Ishikawa (cell line): ENCODE measurements at regions not wholly inside any gene's neighbourhood (a gene's known extent, or its start where the extent isn't known, plus 50 kb on each side); places are given as distances from the start of the nearest gene placed in this dataset.

ENCODE experiments used
- CEBPB ChIP-seq: IDR thresholded peaks from 2 replicates; pipeline ENCODE4 v1.6.1; 2012
- CREB1 ChIP-seq: IDR thresholded peaks from 2 replicates; pipeline ENCODE4 v1.6.1; 2012; ENCODE audit warnings: low read depth
- EGR1 ChIP-seq: IDR thresholded peaks from 2 replicates; pipeline ENCODE4 v1.6.1; 2012
- EP300 ChIP-seq: IDR thresholded peaks from 2 replicates; pipeline ENCODE4 v1.6.1; 2012; ENCODE audit warnings: borderline replicate concordance
- FOXM1 ChIP-seq: IDR thresholded peaks from 2 replicates; pipeline ENCODE4 v1.6.1; 2012; ENCODE audit warnings: low read depth, borderline replicate concordance
- MAX ChIP-seq: IDR thresholded peaks from 2 replicates; pipeline ENCODE4 v1.6.1; 2012
- NFIC ChIP-seq: IDR thresholded peaks from 2 replicates; pipeline ENCODE4 v1.6.1; 2012
- RAD21 ChIP-seq: IDR thresholded peaks from 2 replicates; pipeline ENCODE4 v1.6.1; 2012; ENCODE audit warnings: low read depth
- REST ChIP-seq: IDR thresholded peaks from 2 replicates; pipeline ENCODE4 v1.6.1; 2012; ENCODE audit warnings: low read depth, mild to moderate bottlenecking
- TAF1 ChIP-seq: IDR thresholded peaks from 2 replicates; pipeline ENCODE4 v1.6.1; 2012; ENCODE audit warnings: low read depth, mild to moderate bottlenecking
- TCF12 ChIP-seq: IDR thresholded peaks from 2 replicates; pipeline ENCODE4 v1.6.1; 2012; ENCODE audit warnings: low read depth
- TEAD4 ChIP-seq: IDR thresholded peaks from 2 replicates; pipeline ENCODE4 v1.6.1; 2012
- USF1 ChIP-seq: IDR thresholded peaks from 2 replicates; pipeline ENCODE4 v1.6.1; 2012
- YY1 ChIP-seq: IDR thresholded peaks from 2 replicates; pipeline ENCODE4 v1.6.1; 2012; ENCODE audit warnings: low read depth
- ZBTB7A ChIP-seq: IDR thresholded peaks from 2 replicates; pipeline ENCODE4 v1.6.1; 2012; ENCODE audit warnings: low read depth

- TF ChIP-seq CREB1 (no peak), FOXM1 (no peak), EGR1 (no peak)
These were observed 329.4 kb downstream of the TFEC start for GRCh38 chr7:115701141-115701540.

- TF ChIP-seq TCF12 (no peak), EGR1 (no peak), EP300 (no peak), REST (no peak), TEAD4 (no peak), MAX (no peak), TAF1 (no peak), YY1 (no peak), CREB1 (no peak), RAD21 (no peak), USF1 (no peak), CEBPB (no peak), ZBTB7A (no peak), NFIC (no peak), FOXM1 (no peak)
These were observed 336.1 kb downstream of the TFEC start for GRCh38 chr7:115694424-115694823.

- TF ChIP-seq CREB1 = no peak
These were observed 336.8 kb downstream of the TFEC start for GRCh38 chr7:115693779-115694178.

GRCh38 chr7:115689941-115690340, 340.6 kb downstream of the TFEC start:
- no peak for TF ChIP-seq TEAD4
- TF ChIP-seq TAF1 = no peak

- no peak for TF ChIP-seq FOXM1
- no peak for TF ChIP-seq TEAD4
- no peak for TF ChIP-seq NFIC
- TF ChIP-seq TAF1 = no peak
- TF ChIP-seq EP300 = no peak
- no peak for TF ChIP-seq MAX
- no peak for TF ChIP-seq TCF12
These were observed 347.5 kb downstream of the TFEC start for GRCh38 chr7:115683093-115683492.

- TF ChIP-seq REST (no peak), CREB1 (no peak), FOXM1 (no peak), USF1 (no peak), YY1 (no peak), NFIC (no peak), MAX (no peak)
These were observed 348.1 kb downstream of the TFEC start for GRCh38 chr7:115682507-115682906.

- TF ChIP-seq TCF12 (no peak), NFIC (no peak)
These were observed 349.6 kb downstream of the TFEC start for GRCh38 chr7:115680921-115681320.

GRCh38 chr7:115679976-115680375, 350.6 kb downstream of the TFEC start:
- TF ChIP-seq RAD21 = peak; percentile 28; the same call in 1 of the 2 replicates
- TF ChIP-seq TEAD4 = no peak
- TF ChIP-seq USF1 = no peak
